GM18508 (cell line): ENCODE measurements at regions not wholly inside any gene's neighbourhood (a gene's known extent, or its start where the extent isn't known, plus 50 kb on each side); places are given as distances from the start of the nearest gene placed in this dataset.
"Not testable (repeated sequence)": the region's sequence is repeated elsewhere in the genome, so short reads cannot be mapped to it uniquely, and the experiment has no call there.

ENCODE experiments used
- ATAC-seq: cut with Tn5 transposase; IDR thresholded peaks from one replicate; pipeline ENCODE4 v1.9.1; 2021; ENCODE audit warnings: moderate number of reproducible peaks; ENCODE audit not compliant: insufficient read depth, unreplicated experiment

DNA sequence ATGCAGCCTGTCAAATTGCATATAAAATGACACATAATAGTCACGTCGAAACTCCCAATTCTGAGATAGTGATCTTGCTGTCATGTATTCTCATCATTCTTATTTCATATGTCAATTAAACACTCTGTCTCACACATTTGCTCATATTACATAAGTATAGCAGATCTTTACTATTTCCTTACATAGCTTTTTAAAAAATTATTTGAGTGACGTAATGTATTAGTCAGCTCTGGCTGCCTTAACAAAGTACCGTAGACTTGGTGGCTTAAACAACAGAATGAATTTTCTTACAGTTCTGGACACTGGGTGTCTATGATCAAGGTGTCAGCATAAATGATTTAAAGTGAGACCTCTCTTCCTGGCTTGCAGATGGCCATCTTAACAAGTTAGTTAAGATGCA, 1032.3 kb upstream of the NRXN1 start:
- ATAC-seq, result no peak

DNA sequence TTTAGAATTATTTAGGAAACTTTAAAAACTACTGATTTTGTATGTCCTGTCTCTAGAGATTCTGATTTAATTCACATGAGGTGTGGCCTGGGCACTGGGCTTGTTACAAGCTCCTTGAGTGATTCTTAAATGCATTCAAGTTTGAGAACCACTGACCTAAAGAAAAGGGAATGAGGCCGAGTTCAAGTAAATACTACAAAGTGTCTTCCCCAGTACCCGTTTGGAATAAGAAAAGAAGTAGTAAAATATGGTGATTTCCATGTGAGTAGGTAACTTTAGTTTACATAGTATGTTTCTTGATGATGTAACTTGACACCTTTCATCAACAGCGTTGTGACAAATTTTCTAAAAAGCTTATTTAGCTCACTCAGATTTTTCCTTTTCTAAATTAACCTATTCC, 1022.9 kb upstream of the NRXN1 start:
- no peak for ATAC-seq

DNA sequence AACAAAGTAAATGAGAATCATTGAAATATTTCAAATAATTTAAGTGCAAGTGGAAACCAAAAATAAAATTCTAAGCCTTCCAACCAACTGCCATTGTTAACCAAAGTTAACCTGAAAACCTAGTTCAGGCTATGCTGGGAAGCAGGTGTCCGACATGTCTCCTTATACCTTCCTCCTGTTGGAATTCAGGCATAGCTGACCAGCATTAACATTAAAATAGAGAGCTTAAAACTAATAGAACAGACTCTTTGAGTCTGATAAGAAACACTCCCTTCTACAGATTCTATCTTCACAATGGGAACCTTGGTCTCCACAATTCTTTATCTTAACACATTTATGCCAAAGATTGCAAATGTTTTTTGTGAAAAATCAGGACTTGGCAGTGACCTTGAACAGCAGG, 1004.9 kb upstream of the NRXN1 start:
- no peak for ATAC-seq

DNA sequence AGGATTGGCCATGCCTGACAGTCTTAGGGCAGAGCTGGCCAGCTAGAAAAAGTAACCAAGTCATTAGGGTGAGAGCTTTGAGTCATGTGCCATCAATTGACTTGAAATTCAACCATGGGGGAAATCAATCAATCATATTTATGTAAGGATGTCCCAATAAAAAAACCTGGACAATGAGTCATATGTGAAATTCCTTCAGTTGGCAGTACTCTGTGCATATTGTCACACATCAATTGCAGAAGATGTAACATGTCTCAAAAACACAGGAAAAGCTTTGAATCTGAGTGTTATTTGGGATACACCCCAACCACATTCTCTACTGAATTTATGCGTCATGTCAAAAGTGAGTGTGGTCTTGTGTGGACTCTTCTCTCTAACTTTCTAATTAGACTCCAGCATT, 1004.1 kb upstream of the NRXN1 start:
- no peak for ATAC-seq

DNA sequence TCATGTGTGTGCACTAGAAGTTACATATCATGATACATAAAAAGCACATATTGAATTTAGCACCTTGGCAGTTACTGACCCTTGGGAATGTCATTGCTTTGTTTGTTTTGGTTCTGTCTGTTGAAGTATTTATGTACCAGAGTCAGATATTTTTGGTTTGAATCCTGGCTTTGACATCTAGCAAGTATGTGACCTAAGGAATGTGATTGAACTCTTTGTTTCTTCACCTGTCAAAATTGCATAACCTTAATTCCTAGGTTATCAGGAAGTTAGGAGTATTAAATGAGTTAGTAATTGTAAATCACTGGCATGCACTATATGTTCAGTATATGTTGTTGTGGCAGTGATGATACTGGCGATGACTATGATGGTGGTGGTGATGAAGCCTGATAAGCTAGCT, 1003.5 kb upstream of the NRXN1 start:
- no peak for ATAC-seq

DNA sequence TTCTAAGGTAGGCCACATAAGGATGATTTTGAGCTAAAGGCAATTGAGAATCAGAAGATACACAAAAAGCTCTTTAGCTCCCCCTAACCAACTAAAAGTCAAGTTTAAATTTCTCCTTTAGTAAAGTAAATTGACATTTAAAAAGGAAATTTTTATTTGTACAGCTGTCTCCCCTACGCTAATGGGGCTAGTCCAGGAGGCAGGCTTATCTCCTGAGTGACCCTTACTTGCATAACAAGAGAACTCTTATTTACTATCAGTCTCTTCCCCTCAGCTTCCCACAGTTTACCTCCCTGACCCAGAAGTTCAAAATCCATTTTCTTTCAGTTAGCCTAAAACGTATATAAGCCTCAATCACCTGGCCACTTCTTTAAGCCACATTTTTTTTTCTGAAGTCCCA, 1002.8 kb upstream of the NRXN1 start:
- no peak for ATAC-seq

DNA sequence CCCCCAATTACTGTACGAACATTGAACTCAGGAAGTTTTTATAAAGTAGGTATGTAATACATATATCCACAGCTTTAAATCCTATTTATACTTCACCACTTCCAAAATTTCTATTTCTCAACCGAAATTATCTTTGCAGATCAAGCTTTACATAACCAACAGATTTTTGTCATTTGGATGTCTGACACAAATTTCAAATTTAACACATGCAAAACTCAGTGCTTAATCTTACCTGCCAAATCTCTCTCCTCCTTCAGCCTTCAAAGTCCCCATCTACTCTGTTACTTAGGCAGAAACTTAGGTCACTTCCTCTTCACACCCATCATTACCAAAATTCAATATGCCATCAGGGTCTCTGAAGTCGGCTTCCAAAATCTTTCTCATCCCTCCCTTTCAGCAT, 990.1 kb upstream of the NRXN1 start:
- ATAC-seq, result no peak

DNA sequence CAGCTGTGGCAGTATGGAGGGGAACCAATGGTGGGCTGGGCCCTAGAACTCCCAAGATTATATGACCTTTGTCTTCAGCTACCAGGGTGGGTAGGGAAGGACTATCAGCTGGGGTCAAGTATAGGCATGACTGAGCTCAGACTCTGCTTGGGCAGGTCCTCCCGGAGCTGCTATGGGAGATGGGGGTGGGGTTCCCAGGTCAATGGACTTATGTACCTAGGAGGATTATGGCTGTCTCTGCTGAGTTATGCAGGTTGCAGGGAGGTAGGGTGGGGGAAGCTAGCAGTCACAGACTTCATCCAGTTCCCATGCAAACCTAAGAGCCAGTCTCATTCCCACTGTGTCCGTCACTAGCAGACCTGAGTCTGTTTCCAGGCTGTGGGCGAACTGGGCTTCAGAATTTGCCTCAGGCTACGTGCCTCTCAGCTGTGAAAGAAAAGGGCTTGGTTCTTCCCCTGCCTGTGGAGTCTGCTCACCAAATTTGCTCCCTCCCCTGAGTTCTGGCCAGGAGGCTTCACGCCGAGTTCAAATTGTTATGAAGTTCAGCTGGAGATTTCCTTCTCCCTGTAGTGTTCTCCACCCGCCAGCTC, 985.8 kb upstream of the NRXN1 start:
- no peak for ATAC-seq

DNA sequence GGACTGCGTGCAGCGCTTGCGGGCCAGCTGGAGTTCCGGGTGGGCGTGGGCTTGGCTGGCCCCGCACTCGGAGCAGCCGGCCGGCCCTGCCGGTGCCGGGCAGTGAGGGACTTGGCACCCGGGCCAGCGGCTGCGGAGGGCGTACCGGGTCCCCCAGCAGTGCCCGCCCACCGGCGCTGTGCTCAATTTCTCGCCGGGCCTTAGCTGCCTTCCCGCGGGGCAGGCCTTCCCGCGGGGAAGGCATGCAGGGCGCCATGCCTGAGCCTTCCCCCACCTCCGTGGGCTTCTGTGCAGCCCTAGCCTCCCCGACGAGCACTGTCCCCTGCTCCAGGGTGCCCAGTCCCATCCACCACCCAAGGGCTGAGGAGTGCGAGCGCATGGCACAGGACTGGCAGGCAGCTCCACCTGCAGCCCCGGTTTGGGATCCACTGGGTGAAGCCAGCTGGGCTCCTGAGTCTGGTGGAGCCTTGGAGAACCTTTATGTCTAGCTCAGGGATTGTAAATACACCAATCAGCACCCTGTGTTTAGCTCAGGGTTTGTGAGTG, 975.0 kb upstream of the NRXN1 start:
- not testable (repeated sequence) for ATAC-seq

DNA sequence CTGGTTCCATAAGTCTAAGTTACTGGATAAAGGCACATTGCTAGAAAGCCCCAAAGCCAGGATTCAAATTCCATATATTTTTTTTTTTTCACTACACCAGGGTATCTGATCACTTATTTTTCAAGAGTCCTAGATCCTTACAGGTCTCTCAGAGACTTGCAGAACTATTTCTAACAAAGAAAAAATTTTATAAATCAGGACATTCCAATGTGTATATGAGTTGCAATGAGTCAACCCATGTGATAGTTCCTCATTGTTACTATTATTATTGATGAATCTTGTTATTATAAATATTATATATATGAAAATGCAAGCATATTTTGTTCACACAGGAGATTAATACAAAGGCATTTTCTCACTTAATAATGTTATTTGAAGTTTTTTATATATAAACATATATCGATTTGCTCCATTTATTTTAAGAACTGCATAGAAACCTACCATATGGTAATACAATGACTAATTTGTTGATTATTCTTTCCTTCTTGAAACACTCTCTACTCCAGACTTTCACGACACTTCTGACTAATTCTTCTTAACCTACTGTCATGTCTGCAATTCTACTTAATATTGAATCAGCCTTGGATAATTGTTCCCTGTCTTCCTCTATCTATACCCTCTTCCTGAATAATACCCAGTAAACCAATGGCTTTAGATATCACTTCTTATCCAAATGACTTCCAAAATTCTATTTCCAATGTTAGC, 968.4 kb upstream of the NRXN1 start:
- no peak for ATAC-seq

DNA sequence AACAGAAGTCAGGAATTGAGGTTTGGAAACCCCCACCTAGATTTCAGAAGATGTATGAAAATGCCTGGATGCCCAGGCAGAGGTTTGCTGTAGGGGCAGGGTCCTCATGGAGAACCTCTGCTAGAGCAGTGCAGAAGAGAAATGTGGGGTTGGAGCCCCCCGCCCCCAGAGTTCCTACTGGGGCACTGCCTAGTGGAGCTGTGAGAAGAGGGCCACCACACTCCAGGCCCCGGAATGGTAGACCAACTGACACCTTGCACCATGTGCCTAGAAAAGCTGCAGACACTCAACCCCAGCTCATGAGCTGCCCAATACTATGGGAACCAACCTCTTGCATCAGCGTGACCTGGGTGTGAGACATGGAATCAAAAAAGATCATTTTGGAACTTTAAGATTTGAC, 967.0 kb upstream of the NRXN1 start:
- ATAC-seq, result no peak

DNA sequence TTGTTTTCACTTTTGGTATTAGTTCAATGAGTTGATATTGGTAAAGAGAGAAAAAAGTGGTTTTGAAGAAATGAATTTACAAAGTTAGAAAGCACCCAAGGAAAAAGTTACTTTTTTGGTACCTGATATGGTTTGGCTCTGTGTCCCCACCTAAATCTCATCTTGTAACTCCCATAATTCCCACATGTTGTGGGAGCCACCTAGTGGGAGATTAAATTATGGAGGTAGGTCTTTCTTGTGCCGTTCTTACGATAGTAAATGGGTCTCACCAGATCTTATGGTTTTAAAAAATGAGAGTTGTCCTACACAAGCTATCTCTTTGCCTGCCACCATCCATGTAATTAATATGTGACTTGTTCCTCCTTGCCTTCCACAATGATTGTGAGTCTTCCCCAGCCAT, 965.6 kb upstream of the NRXN1 start:
- ATAC-seq, result no peak

DNA sequence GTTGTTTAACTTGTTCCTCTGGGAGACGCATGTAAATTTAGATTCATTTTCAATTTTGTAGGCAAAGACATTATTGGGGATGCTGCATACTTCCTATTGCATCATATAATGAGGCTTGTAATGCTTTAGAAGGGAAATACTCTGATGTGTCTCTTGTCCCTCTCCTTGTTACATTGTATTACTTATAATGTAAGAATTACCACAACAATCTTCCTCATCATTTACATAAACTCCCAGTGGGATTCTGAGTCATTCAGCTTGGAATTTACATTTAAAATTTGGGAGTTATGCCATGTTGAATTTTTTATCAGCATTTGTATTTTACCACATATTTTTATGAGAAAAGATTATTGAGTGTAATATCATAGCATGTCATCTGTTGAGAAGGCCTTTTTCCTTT, 963.4 kb upstream of the NRXN1 start:
- no peak for ATAC-seq

DNA sequence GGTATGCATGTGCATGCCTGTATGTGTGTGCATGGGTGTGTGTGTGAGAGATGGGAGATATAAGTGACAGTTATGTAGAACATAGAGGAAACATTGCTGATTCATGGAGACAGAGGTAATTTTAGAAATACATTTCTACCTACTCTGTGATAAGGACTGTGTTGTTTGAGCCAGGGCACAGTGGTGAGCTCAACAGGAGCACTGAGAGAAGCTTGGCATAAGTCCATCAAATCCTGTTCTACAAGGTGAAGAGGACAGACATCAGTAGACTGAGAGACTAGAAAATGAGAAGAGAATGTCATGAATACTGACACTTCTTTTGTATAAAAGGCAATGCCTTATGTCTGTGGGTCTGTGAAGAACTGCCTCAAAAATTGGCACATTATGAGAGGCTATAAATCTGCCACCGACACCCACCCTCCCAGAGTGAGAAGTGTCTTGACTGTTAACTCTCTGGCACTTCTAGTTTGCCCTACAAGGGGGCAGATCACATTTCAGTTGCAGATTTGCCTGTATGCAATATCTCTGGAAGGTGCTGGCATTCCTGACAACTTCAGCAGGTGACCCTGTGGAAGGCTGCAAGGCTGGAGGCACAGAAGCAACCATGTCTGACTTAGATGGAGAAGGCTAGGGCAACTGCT, 962.3 kb upstream of the NRXN1 start:
- ATAC-seq, result no peak

DNA sequence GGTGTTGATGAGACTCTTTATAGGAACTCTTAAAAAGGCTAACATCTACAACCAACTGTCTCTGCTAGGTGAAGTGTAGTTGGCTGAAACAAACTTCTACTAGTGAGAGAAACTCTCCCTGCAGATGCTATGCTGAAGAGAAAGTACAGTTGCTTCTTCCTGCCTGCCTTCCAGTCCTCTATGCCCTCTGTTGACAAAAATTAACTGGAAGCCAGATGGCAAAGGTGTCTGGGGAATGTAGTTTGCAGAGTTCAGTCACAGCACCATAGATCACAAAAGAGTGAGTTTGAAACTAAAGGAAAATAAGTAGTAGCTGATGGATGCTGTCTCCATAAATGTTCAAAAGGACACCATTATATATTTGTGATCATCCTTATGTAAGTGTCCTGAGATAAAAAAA, 958.8 kb upstream of the NRXN1 start:
- ATAC-seq, result no peak

DNA sequence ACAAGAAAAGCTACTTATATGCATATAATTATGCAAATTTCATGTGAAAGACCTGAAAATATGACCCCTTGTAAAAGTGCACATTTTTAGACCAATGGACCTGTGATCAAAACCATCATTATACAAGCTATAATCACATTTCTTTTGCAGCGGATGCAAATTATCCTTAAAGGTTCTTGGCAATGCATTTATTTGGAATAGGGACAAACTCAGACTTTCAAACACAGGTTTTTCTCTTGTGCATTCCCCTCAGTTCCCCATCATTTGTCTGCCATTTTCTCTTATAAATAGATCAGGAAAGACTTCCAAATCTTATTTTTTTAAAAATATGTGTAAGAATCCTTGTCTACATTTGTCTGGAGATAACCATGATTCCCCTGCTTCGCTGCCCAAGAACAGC, 954.2 kb upstream of the NRXN1 start:
- ATAC-seq, result no peak

DNA sequence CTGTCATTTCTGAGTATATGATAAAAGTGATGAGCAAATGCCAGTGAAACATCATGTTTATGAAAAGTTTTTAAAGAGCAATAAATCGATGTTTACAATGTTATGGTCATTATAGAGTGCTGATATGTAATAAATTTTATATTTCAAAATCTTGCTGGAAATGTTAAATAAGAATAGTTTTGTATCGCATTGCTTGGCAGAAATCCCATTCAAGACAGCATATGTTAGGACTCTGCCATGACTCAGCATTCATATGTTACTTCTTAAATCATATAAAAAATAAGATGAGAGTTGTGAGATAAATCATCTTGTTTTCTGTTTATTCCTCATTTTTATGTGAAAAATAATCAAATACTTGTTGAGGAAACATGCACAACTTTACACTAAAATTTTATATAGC, 949.9 kb upstream of the NRXN1 start:
- no peak for ATAC-seq

DNA sequence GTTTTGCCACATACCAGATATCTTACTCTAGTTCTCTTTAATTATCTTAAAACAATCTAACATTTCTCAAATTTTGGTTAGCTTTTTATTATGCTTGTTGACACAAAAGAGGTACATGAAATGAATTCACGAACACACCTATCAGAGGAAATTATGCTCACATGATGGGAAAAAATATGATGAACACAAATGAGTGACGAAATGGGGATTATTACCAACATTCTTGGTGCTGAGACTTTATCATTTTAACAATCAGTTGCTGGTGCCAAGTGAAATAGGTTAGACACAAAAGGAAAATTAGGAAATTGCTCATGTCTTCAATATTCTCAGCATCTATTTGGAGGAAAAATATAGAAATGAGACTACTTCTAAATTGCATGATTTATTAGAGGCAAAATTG, 944.7 kb upstream of the NRXN1 start:
- ATAC-seq, result no peak

DNA sequence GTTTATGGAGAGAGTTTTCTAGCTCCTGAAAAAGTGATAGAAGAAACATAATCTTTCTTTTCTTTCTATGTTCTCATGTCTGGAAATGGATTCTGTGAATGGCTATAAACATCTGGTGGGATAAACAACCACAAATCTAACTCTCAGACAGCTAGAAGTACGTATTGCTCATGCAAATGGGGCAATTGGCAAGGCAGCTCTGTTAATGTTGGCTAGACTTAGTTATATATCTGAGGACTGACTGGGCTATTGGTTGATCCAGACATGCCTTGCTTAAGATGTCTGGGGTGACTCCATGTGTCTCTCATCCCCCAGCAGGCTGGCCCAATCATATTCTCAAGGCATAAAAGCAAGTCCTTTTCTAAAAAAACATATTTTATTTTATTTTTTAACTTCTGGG, 939.2 kb upstream of the NRXN1 start:
- ATAC-seq, result no peak

DNA sequence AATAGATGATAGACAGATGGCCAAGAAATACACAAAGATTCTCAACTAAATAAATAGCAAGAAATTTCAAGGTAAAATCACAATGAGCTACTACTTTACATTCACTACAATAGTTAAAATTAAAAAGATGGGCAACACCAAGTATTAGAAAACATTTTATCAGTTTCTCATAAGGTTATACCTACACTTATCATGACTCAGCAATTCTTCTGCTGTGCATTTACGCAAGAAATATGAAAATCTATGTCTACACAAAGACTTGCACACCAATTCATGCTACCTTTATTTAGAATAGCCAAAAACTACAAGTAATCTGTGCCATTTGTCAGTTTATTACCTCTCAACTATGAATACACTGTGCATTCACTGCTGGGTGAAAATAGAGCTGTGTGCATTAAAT, 937.4 kb upstream of the NRXN1 start:
- ATAC-seq, result no peak

DNA sequence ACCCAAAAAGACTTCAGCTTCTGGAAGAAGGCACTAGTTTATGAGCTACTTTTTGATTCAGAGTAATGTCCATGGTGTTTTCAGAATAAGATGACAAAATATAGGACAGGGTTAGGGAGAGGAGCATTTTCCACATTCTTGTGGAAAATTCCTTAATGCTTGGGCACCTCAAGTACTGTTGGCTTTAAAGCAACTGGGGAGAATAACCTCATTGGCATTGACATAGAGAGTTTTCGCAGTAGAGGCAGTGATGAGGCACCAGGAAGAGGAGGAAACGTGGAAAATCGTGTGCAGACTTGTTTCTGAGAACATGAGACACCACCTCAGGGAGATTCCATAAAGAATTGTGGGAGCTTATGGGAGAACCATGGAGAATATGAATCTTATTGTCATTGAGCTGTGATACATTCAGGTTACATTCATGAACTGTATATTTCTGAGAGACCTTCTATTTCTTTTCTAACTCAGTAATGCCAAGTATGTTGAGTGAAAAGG, 929.0 kb upstream of the NRXN1 start:
- ATAC-seq, result no peak

DNA sequence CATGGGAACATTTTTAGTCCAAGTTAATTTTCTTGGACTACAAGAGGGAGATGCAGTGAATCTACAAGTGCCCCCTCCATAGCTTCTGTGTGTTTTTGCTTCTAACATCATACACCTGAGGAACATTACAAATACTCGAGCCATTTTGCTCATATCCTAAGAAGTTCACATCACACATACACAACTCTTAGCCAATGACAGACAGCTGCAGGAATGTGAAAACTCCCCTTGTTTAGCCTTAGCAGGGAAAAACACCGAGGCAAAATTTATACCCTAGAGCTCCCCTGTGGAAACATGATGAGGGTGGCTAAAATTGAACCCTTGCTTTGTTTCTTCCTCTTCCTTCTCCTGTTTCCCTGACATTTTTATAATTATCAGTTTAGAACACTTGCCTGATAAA, 928.3 kb upstream of the NRXN1 start:
- ATAC-seq, result no peak
